HG02884 (cell line): ENCODE measurements at regions not wholly inside any gene's neighbourhood (a gene's known extent, or its start where the extent isn't known, plus 50 kb on each side); places are given as distances from the start of the nearest gene placed in this dataset.

Experiments
- ATAC-seq: cut with Tn5 transposase; IDR thresholded peaks from one replicate; pipeline ENCODE4 v1.9.1; 2021; ENCODE audit warnings: mild to moderate bottlenecking, moderate library complexity; ENCODE audit not compliant: unreplicated experiment

- no peak for ATAC-seq
Observed at GRCh38 chr14:34931206-34931605, 51.6 kb upstream of the SRP54 start.

DNA sequence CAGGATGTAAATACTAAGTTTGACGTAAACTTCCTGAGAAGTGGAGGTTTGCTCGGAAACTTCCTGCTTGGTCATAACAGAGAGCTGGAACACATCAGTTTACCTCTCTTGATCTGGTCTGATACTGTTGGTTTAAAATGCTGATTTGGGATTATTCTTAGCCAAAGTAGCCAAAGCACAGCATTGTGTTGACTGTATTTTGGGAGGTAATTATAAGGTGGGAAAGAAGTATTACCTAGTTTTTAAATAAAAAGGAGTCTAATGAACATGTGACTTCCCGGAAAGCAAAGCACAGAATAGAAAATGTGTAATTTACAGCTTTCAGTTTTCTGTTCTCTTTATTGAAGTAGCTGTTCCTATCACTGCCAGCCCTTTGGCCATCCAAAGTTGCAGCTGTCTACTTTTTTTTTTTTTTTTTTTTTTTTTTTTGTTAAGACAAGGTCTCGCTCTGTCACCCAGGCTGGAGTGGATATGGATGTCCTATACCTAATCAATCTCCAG, 52.2 kb upstream of the SRP54 start:
- peak; percentile 66 for ATAC-seq

DNA sequence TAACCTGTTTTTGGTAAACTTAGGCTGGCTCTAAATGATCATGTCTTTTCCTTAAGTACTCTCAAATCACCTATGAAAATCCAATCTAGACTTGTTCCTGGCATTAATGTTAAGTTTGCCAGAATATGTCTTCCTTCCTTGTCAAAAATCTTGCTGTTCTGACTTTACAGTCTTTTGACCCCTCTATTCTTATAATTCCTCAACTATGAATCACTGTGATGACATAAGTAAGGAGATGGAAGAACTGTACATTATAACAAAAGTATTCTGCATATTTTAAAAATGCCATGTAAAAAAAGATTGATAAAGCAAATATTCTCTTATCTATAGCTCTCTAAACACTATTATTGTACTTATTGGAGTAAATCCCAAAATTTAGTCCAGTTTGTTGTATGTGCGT, 51.4 kb upstream of the BAZ1A start:
- no peak for ATAC-seq
